Left hindlimb (tissue), 1 donor: ENCODE measurements at regions not wholly inside any gene's neighbourhood (a gene's known extent, or its start where the extent isn't known, plus 50 kb on each side); places are given as distances from the start of the nearest gene placed in this dataset.

Source experiments
- DNase-seq: peaks from one replicate; pipeline ENCODE4 v3.0.0-alpha.2; 2018

DNA sequence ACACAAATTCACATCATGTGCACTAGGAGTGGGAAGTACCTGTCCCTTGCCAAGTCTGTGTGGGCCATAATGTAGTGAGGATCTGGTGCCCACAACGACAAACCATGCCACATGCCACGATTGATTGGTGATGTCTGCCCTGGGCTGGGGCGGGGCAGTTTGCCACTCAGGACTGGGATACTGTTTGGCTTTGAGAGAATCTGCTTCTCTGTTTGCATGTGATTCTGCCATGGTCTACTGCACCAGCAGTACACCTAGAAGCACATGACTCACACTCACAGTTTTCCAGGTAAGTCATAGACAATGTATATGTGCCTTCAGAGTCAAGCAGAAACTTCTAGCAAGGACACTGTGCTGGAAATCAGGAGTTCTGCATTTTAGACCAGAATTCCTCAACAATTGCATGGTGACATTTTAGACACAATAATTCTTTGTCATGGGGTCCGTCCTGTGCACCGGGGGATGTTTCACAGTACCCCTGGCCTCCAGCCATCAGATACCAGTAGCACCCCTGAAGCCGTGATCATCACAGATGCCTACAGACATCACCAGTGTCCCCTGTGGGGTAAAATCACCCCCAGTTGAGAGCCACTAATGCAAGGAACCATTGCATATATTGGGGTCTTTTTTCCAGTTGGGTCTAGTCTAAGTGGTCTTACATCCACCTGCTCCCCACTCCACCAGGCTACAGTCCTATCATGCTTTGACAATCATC is 278.3 kb downstream of the EIPR1 start:
- no peak for DNase-seq

DNA sequence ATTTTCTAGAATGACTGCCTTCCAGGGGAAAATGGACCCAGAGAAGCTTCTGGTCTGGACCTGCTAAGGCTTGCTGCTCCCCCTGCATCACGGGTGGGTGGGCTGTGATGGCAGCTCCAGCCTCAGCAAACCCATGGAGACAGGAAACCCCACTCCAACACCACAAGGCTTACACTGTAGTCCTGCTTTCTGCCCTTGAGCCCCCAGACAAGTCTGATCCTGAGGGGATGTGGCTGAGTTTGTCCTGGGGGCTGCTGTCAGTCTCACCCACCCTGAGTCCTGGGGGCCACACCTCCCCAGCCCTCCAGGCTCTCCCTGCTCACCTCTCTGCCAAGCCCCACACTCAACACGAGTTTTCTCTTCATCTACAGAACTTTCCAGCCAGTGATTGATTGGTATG is 279.4 kb downstream of the EIPR1 start:
- DNase-seq, result no peak

DNA sequence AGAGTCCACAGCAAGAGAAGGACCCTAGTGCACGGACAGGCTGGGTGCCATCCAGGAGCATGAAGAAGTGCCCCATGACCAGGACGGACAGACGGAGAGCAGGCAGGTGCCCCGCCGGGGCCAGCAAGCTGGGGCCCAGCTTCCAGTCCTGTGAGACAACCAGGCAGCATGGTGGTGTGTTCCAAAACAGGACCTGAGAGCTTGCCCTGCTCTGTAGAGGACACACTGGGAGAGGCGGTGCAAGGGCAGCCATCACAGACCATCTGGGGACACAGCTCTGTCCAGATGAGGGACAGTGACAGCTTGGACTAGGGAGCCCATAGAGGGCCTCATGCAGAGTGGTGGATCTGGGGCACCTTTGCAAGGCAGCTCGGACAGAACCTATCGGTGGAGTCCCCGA is 279.8 kb downstream of the EIPR1 start:
- no peak for DNase-seq

DNA sequence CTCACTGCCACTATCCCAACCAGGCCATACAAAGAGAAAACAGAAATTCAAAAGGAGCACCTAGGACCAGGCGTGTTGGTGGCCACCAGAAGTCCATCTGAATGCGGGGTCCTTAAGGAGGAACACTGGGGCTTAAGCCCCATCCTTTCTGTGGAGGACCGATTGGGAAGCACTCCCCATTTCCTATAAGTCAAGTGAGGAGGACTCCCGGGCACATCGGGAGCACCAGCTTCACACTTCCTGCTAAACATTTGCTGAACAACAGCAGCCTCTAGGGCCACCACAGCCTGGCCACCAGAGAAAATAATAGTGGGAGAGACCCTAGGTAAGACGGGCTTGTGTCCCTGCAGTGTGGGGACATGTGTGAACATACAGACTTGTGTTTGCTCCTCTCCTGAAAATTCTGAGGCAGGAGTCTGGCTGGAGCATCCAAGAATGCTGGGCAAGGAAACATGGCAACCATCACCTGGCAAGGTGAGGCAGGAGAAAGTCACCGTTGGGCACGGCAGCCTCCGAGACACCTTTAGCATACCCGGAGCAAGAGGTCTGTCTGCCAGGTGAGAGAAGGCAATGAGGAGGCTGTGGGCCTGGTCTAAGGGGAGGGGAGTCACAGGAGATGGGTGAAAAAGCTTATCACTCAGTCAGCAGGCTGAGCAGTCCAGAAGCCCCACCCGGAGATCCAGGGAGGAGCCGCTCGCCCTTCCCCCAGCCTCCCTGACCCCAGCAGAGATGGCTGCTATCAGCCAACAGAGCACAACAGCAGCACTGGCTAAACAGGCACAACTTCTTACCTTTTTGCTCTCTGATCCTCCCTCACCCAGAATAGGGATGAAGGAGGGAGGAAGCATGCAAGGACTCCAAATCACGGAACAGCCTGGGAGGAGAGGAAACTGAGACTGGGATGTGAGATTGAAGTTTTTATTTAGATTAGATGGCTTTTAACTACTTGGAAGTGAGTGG is 282.3 kb downstream of the EIPR1 start:
- no peak for DNase-seq

DNA sequence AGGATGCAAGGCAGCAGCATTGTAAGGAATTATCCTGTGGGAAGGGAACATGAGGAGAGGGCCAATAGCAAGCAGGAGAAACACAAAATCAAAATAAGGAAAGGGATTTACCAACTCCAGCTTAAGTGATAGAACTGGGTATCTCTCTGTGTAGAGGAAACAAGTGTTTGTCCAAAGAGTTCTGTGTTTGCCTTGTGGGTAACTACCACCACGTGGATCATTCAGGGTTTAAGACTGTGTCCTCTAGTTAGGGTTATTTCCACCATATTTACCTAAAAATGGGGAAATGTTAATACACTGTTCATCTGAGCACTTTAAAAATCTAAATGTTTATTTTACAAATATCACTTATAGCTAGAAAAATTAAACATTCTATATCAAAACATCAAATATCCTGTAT is 283.3 kb downstream of the EIPR1 start:
- no peak for DNase-seq

DNA sequence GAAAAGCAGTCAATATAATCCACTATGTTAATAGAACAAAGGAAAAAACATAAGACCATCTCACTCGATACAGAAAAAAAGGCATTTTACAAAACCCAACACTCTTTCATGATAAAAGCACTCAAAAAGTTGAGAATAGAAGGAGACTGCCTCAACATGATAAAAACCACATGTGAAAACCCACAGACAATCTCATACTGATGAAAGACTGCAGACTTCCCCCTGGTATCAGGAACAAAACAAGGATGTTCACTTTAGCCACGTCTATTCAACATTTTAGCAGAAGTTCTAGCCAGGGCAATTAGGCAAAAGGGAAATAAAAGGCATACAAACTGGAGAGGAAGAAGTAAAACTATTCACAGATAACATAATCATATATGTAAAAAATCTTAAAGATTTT is 285.9 kb downstream of the EIPR1 start:
- DNase-seq, result no peak

DNA sequence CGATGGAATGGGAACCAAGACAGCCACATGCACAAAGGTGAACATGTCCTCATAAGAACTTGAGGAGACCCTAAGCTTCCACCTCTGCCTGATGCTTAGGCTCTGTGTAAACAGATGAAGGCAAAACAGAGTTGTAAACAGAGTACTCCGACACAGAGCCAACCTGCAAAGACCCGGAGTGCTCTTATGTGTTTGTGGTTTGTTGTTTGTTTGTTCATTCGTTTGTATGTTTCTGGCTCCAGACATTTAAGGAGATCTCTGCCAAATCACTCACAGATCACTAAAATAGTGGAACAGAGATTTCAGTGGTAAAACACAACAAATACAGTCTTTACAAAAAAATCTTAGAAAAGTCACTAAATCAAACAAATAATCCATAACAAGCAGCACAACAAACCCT is 294.9 kb downstream of the EIPR1 start:
- DNase-seq, result no peak

DNA sequence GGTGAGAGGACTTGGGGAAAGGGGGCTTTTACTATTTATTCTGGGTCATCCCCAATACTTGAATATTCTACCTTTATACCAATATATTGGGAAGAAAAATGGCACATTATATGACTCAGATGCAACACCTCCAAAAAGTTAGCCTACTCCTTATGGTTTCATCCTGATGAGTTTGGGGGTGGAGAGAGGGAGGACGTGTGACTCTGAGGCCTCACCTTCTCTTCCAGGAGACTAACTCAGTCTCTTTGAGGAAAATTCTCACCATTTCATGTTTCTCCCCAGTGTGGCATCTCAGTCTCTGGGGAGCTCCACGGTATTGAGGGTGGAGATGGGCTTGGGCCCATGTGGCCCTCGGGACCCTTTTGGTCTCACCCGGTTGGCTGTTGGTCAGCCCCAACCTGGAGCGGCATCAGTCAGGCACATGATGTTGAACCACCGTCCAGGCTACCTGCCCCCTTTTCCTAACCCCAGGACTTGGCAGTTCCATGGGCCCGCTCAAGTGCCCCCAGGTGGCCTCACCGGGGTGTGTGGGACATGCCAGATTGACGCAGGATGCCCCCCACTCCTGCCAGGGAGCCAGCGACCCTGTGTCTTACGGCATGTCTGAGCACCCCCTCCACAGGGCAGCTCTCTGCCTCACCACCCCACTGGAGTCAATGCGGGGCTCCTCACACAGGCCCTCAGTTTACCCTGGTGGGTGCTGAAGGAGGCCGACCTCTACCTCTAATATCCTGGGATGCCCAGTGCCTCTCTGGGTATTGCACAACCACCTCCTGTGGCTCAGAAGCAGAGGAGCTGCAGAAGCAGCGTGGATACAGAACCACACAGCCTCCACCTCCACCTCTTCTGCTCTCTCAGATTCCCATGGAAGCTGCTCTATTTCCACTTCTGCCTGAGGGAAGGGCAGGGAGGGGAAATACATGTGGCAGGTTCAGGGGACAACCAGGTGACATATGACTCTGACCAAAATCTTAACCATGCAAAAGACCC is 297.4 kb downstream of the EIPR1 start:
- no peak for DNase-seq

DNA sequence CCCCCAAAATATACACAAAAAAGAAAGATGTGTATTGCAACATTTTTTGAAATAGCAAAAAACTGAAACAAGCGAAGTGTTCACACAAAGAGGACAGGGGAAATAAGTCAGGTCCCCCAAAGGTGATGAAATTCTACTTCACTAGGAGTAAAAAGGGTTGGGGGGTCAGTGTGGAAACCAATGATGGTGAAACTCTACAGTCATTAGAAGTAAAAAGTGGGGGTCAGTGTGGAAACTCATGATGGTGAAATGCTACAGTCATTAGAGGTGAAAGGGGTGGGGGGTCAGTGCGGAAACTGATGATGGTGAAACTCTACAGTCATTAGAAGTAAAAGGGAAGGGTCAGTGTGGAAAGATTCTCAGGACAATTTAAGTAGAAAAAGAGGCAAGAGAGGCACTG is 298.2 kb downstream of the EIPR1 start:
- DNase-seq, result no peak

DNA sequence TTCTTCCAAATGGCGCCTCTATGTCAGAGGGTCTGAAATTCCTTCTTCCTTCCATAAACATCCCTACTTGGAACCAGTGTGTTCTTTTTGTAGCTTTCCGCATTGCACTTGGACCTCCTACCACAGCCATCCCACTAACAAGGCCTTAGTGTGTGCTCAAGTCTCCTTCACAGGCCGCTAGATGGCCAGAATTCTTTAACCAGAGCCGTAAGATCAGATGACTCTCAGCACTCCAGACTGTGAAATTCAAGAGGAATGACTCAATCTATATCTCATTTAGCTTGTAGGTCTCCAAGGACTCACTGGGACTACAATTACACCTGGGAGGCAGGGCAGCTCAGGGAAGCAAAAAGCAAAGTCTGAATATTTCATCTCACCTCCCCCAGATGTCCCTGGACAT is 298.9 kb downstream of the EIPR1 start:
- DNase-seq, result no peak

DNA sequence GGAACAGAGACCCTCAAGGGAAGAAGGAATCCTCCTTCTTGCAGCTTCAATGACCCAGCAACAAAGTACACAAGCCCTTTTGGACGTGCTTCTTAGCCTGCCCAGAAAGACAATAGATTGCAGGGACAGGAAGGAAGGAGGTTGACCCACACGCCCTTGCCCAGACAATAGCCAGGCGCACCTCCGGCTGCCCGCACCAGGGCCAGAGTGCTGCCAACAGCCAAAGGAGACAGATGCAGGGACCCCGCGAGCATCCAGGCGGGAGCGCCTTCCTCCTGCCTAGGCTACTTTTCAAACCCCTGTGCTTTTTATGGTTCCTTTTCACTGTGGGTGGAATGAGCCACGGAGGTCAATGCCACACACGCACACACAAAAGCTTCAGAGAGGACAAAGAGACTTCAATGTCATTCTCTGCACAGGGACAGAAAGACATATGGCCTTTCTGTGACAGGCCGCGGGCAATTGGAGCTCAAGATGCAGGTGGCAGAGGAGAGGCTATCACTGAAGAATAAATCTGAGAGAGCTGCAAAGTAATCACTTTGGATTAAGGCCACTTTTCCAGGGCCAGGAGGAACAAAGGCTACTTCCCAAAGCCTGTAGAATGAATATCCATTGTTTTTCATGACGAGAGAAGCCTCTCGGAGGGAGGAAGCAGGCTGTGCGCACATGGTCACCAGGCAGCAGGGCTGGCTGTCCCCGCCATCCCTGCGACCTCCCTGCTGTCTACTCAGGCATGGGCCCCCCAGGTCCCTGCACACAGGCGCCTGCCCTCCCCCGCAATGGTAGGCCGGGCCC is 300.6 kb downstream of the EIPR1 start:
- no peak for DNase-seq

DNA sequence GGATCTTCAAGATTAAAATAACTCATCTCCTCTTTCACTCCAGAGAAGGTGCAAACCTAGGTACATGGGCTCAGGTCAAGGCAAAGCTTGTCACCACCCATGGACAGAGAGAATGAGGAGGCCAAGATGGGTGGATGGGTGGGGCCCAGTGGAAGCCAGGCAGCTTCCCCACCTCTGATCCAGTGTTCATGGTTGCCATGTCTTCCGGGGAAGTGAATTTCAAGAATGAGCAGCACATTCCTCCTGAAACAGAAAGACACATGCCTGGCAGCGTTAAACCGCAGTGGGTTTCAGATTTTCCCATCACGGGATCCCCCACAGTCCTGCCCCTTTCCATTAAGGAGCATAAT is 301.7 kb downstream of the EIPR1 start:
- DNase-seq, result no peak

DNA sequence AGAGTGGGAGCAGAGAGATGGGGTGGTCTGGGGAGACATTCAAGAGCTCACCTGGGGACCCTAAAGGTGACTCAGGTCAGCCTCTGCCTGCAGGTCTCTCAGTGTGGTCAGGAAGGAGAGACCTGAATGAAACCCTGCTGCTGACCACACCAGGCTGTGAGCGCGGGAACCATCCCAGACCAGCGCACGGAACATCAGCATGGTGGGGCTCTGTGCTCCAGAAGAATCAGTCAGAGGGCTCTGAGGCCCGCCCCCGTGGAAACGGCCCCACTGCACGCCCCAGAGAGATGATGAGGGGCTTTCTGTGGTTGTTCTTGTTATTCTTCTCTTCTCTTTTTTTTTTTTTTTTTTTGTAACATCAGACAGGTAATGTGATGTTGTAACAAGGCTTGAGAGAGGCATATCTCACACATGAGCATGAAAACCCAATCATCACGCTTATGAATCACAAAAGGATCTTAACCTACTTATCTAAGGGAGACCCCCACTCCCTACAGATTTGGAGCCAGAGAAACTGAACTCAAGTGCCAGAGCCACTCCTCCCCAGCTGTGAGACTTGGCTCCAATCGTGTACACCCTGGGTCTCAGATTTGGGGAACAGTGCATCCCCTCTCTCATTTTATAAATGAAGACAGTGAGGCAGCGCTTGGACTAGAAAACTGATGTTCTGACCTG is 302.2 kb downstream of the EIPR1 start:
- DNase-seq, result no peak

DNA sequence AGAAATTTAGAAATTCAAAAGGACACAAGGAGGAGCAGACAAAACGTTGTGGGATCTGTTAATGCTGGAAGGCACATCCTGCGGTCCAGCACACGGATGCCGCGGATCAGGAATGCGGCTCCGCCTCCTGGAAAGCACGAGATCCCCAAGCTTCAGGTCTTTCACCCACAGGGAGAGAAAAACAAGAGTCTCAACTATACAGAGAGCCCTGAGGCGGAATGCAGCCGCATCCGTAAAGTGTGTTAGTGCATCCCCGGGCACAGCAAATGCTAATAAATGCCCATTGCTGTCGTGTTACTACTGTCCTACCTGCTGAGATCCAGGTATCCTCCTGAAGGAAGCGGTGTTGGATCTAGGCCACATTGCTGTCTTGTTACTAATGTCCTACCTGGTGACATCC is 303.9 kb downstream of the EIPR1 start:
- no peak for DNase-seq

DNA sequence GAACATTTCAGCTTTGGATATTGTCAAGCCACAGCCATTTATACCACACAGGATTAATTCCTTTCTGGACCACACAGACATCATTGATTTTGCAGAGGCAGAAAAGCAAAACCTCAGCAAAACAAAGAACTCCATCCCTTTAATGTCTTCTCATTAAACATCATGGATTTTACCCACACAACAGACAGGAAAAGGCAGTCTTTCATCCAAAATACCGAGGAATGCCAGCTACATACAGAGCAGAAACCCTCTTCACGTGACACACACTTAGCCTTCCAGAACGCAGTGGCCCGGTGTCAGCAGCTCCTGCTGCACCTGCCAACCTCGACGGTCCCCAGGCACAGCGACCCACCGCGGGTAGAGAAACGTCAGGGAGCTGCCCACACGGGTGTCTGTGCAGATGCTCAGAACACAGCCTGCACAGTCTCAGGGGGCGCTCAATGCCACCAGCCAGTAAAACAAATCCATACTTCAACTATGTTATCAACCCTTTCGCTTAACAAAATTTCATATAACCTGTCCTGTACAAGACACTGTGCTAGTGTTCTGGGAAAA is 304.5 kb downstream of the EIPR1 start:
- no peak for DNase-seq

DNA sequence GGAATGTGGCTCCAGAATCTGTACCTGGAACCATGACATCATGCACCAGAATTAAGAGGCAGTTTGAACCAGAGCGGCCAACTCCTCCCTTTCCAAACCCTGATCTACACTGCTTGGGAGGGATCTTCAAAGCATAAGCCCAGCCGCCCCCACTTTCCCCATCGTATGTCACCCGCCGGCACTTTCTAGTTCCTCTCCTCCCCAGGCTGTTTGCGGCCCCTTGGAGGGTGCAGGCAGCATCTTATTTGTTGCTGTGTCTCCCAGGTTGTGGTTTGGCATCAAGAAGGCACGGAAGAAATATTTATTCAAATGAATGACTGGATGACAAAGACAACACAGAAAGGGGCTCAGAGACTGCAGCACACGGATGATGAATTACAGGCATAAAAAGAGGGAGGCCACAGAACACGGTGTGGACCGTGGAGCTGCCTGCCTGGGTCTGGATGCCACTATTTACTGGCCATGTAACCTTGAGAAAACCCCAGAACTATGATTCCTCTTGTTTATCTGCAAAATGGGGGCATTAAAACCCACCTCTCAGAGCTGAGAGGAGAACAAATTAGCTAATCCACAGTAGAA is 305.8 kb downstream of the EIPR1 start:
- DNase-seq, result no peak

DNA sequence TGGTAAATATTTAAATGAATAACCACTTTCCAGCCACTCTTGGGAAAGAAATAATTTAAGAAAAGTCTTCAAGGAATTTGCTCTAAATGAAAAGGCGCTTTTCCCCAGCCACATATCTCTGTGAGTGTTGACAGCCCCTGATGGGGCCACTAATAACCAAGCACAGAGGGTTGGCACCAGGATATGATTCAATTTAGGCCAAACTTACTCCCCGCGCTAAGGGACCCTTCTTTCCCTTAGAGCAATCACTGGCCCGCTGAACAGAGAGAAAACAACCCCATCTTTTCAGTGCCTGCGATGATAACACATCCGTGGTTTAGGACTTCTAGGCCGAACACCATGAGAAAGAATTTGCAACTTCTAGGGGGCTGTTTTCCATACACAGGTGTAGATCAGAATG is 310.8 kb downstream of the EIPR1 start:
- DNase-seq, result no peak

DNA sequence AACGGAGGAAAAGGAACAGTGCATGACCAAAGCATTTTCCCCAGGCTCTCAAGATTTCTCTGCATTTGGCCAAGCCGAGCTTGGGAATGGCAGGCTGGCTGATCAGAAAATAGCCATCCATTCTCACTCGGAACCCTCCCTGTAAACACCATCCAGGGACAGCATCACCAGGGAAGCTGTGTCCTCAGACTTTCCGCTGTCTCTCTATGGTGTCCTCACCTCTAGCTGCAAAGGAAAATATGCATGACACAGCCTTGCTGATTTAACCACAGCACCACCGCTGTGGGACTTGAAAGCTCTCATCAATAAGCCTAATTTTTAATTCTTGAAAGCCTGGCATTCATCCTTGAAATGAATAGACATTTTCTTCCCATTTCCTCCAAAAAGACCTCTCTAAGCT is 311.7 kb downstream of the EIPR1 start:
- DNase-seq, result no peak

DNA sequence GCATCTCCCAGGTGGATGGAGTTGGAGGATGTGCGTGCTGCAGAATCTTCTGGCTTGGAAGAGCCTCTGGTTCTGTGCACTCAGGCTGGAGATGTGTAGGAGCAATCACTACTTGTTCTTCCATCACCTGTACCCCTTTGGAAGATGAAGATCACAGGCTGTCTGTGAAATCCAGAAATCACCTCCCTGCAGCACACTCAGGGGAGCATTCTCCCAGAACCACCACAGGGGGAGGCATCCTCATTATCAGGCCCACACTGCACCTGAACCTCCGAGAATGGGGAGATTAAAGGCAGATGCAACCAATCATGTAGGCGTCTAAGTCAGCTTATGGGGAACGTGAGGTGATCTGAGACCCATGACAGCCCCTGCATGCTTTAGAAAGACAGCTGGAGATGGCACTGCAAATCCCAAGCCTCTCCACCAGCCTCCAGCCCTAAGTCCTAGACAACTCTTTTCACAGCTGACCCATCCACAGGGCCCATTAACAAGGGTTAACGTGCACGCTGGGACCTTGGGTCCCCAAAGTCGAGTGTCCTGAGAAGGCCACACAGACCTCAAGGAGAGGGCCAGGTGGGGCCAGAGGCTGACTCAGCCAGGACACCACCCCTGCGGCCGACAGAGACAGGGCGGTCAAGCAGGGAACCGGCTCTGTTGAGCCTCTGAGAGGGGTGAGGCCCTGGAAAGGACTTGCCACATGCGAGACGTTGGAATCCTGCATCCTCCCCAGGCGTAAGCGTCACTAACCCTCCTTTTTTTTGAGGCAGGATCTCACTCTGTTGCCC is 314.9 kb downstream of the EIPR1 start:
- DNase-seq, result no peak

DNA sequence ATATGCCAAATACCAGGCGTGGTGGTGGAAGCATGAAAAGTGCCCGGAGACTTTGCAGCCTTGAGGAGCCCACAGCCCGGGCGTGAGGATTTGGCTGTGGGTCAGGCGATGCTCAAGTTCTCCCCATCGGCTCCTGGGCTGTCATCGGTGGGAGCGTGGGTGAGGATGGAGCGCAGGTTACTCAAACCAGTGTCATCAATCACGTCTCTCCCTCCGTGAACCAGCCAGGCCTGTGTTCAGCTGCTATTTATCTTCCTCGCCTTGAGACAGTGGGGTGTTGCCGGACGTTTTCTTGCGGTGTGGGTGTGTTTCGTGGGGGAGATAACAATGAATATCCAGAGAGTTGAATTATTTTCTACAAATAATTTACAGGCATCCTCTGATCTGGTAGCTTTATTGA is 317.6 kb downstream of the EIPR1 start:
- DNase-seq, result no peak
